ENCODE measurements at regions not wholly inside any gene's neighbourhood (a gene's known extent, or its start where the extent isn't known, plus 50 kb on each side); places are given as distances from the start of the nearest gene placed in this dataset.
A peak's percentile ranks its signal among the peaks of the same experiment; 100 is the strongest.
"Not testable (repeated sequence)": the region's sequence is repeated elsewhere in the genome, so short reads cannot be mapped to it uniquely, and the experiment has no call there.

DNA sequence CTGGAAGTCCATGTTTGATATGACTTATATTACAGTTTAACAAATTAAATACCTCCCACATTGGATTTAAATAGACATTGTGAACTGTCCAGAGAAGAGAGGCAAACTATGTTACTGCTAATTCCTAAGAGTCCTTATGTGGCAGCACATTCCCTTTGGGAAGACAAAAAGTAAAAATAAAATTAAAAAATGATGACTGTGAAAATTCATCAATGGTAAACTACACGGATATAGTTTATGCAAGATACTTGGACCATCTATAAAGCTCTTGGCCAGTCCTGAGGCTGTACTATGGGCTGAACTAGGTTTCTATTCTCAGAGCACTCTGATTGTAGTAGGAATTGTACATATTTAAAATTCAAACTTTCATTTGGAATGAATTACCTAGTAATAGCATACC lies 206.4 kb downstream of the LRRK2 start:
- DNase-seq (ENCODE audit: low spot score), result no peak

DNA sequence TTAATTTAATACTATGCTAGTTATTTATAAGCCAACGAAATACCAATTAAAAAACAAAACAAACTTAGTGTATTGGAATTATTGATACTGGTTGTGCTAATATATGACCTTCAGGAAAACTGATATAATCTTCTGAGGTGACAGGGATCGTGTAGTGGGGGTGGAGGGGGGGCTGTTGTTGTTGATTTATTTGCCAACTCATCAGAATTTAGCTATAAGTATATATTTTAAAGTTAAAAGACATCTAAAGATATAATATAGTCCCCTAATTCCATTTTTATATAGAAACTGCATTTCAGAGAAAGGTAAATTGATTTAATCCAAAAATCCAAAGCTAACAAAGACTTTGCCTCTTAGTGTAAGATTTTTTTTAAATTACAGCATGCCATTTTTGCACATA lies 210.5 kb downstream of the LRRK2 start:
- no peak for DNase-seq (ENCODE audit: low spot score)

DNA sequence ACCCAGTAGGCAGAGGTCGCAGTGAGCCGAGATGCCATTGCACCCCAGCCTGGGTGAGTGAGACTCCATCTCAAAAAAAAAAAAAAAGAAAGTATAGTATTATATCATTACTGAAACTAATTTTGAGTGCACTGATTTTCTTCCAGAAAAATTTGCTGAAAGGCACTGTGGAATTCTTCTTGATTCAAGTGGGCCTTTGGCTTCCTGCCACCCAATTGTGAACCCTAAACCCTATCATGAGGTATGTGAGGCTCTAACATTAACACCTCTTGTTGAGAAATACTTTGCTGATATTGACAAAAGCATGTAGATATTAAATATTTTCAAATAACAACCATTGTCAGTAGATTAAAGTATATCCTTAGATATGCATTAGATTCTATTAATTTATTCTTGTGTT lies 211.2 kb downstream of the LRRK2 start:
- DNase-seq (ENCODE audit: low spot score), result no peak

DNA sequence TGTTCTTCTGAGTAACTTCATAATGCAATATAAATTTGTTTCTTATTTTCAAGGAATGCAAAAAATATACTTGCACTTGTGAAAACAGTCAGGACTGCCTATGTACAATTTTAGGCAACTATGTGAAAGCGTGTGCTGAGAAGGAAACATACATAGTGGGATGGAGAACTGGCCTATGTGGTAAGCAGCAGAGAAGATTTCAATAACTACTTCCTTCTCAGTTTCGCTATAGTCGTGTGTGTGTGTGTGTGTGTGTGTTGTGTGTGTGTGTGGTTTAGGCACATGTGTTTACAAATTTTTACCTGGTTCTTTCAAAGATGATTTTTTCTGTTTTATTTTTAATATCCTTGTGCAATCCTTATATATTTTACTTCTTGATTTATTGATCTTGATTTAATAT lies 211.8 kb downstream of the LRRK2 start:
- DNase-seq (ENCODE audit: low spot score), result no peak

GRCh38 chr12:40439771-40440492 lies 215.1 kb downstream of the LRRK2 start:
- no peak for DNase-seq (ENCODE audit: low spot score)

DNA sequence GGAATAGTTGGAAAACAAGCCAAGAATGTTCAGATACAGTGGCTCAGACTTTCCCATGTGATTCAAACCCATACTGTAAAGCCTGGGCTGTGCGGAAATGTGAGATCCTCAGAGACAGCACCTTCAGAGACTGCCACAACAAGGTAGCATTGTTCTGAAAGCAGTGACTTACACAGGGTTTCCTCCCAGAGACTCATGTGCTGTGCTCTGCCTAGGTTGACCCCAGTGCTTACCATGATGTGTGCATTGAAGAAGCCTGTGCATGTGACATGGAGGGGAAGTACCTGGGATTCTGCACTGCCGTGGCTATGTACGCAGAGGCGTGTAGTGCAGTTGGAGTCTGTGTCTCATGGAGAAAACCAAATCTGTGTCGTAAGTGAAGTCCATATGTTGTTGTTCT lies 219.4 kb downstream of the LRRK2 start:
- no peak for DNase-seq (ENCODE audit: low spot score)

GRCh38 chr12:40446385-40446784 lies 221.6 kb downstream of the LRRK2 start:
- DNase-seq (ENCODE audit: low spot score), result peak; percentile 19

GRCh38 chr12:40448523-40448922 lies 223.7 kb downstream of the LRRK2 start:
- DNase-seq (ENCODE audit: low spot score), result not testable (repeated sequence)

GRCh38 chr12:40451661-40452060 lies 226.9 kb downstream of the LRRK2 start:
- no peak for DNase-seq (ENCODE audit: low spot score)

- peak; percentile 5 for DNase-seq (ENCODE audit: low spot score)
Measured at GRCh38 chr12:40464121-40464520, 228.1 kb upstream of the CNTN1 start.

DNA sequence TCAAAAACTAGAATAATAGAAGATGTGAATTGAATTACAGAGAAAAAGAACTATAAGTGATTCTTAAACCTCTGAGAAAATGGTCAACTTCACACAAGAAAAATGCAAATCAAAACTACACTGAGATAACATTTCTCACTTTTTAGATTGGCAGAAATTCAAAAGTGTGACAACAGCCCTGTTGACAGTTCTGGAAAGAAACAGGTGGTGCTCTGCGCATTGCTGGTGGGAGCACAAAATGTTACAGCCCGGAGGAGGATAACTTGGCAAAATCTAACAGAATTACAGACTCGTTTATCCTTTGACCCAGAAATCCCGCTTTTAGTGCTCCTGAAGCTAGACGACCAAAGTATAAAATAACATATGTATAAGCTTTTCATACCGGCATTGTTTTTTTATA lies 222.5 kb upstream of the CNTN1 start:
- no peak for DNase-seq (ENCODE audit: low spot score)

- DNase-seq (ENCODE audit: low spot score), result no peak
Measured at GRCh38 chr12:40473962-40474361, 218.3 kb upstream of the CNTN1 start.

- DNase-seq (ENCODE audit: low spot score), result no peak
Measured at GRCh38 chr12:40474630-40475029, 217.6 kb upstream of the CNTN1 start.

- no peak for DNase-seq (ENCODE audit: low spot score)
Measured at GRCh38 chr12:40499856-40500255, 192.4 kb upstream of the CNTN1 start.

- DNase-seq (ENCODE audit: low spot score), result no peak
Measured at GRCh38 chr12:40502322-40502721, 189.9 kb upstream of the CNTN1 start.

GRCh38 chr12:40505327-40505726 lies 186.9 kb upstream of the CNTN1 start:
- no peak for DNase-seq (ENCODE audit: low spot score)

- no peak for DNase-seq (ENCODE audit: low spot score)
Measured at GRCh38 chr12:40508421-40508820, 183.8 kb upstream of the CNTN1 start.

DNA sequence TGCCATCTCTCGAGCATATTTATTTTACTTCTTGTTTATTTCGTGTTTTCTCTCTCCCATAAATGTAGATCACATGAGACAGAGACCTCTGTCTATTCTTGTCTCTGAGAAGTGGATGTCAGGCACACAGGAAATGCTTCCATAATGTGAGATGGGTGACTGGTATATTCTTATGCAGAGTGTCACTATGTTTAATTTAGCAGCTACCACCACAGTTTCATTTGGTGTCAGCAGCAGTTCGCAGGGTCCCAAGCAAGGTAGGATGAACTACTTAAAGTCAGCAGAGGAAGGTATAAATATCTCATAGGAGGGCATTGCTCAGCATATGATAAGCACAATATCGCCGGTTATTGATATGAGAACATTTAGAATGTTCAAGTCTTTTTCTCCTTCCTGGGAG lies 180.9 kb upstream of the CNTN1 start:
- DNase-seq (ENCODE audit: low spot score), result no peak

DNA sequence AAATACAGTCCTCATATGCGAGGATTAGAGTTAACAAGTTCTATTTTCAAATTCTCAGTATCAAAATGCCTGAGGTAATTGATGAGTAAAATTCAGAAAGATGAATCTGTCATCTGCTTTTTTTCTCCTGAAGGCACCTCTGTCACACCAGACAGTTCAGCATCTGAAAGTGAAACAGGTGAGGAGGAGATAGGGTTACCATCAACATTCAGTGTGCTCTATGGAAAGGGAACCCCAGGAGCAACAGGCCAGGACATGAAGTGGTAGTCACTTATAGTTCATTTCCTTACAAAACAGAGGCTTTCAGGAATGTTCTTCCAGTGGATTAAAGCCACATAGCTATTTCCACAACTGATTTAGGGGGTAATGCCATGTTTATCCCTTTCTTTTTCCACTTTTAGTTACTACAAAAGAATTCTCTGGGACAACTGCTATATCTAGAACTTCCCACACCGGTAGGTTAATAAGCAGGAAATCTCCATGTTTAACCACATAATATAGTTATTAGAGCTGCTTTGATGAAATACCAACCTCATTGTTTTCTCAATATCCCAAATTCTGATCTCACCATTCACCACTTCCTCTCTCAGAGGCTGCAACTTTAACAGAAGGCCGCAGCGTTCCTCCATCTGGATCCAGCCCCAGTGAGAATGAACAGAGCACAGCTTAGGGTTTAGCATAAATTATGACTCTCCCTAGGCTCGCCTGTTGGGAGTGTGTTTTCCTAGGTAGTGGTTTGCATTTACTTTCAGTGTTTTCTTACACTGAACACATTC lies 177.0 kb upstream of the CNTN1 start:
- peak; percentile 1 for DNase-seq (ENCODE audit: low spot score)

DNA sequence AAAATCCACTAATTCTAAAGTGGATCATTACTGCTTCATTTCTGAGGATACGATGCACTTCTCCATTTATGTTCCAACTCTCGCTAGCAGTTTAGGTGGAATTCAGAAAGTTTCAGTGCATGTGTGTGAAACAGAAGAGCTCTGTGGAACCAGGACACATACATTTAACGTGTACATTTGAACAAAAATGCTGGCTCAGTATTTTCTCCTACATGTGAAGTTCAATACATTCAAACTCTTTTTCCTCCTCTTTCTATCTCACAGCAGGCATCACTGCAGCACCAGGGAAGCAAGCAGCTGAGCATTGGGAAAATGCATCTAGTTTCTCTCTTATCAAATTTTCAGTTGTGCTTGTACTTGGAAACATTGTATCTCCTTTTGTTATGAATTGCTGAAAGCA lies 169.4 kb upstream of the CNTN1 start:
- DNase-seq (ENCODE audit: low spot score), result no peak

DNA sequence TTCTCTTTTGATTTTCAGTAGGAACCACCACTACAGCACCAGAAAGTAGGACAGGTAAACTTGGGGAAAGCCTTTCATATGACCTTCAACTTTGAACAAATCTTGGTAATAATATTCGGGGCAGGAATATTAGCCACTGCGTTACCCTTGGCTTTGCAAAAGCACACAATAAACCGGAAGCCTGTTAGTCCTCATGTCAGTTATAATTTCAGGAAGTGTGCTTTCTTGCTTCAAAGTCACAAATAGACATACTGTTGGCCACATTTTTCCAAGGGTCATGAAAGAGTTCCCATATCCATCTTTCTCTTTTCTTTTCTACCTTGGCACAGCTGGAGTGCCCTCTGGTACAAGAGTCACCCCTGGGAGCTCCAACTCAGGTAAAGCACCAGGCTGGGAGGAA lies 167.2 kb upstream of the CNTN1 start:
- DNase-seq (ENCODE audit: low spot score), result no peak

- no peak for DNase-seq (ENCODE audit: low spot score)
Measured at GRCh38 chr12:40534828-40535227, 157.4 kb upstream of the CNTN1 start.

- no peak for DNase-seq (ENCODE audit: low spot score)
Measured at GRCh38 chr12:40551466-40551865, 140.8 kb upstream of the CNTN1 start.

DNA sequence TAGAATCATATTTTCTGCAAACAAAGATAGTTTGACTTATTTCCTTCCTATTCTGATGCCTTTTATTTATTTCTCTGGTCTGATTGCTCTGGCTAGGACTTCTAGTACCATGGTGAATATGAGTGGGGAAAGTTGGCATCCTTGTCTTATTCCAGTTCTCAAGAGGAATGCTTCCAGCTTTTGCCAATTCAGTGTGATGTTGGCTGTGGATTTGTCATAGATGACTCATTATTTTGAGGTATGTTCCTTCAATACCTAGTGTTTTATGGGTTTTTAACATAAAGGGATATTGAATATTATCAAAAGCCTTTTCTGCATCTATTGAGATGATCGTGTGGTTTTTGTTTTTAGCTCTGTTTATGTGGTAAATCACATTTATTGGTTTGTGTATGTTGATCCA lies 139.4 kb upstream of the CNTN1 start:
- DNase-seq (ENCODE audit: low spot score), result peak; percentile 16
